ENCODE measurements at regions not wholly inside any gene's neighbourhood (a gene's known extent, or its start where the extent isn't known, plus 50 kb on each side); places are given as distances from the start of the nearest gene placed in this dataset.
A peak's percentile ranks its signal among the peaks of the same experiment; 100 is the strongest.

GRCh38 chr6:1461207-1461606 is 71.8 kb downstream of the FOXF2 start:
- no peaks in the 10 kb centered on the region for H3K27me3 ChIP-seq (ENCODE audit: control insufficient read depth in 3 of 3, insufficient read depth in 3 of 3, low read length in 2 of 3)
- no peak for DNase-seq
- no peak overlapping the region for H3K9ac ChIP-seq (ENCODE audit: insufficient read depth in 1 of 2, low read length in 2 of 2)
- H3K4me1 ChIP-seq (ENCODE audit: control insufficient read depth in 5 of 5, insufficient read depth in 5 of 5, low read length in 5 of 5) = no peaks in the 10 kb centered on the region
- no peaks in the 10 kb centered on the region for H3K9me3 ChIP-seq (ENCODE audit: control insufficient read depth in 4 of 4, insufficient read depth in 3 of 4, low read length in 3 of 4)
- 45 to 68% methylated on average over 2 of the region's 2 CpGs for WGBS, 2 donors
- no peak for TF ChIP-seq CTCF (IDR thresholded peaks at IDR 0.05; ENCODE audit: control extremely low read depth, extremely low read depth)
- peak; percentile 19 for ATAC-seq (ENCODE audit: insufficient read depth, low FRiP score)
- H3K36me3 ChIP-seq (ENCODE audit: control insufficient read depth in 4 of 4, insufficient read depth in 4 of 4, low read length in 4 of 4) = no peaks in the 10 kb centered on the region
- no peak overlapping the region for H3K27ac ChIP-seq (ENCODE audit: low read depth in 1 of 2, low read length in 1 of 2)
- H3K4me3 ChIP-seq = no peak overlapping the region

DNA sequence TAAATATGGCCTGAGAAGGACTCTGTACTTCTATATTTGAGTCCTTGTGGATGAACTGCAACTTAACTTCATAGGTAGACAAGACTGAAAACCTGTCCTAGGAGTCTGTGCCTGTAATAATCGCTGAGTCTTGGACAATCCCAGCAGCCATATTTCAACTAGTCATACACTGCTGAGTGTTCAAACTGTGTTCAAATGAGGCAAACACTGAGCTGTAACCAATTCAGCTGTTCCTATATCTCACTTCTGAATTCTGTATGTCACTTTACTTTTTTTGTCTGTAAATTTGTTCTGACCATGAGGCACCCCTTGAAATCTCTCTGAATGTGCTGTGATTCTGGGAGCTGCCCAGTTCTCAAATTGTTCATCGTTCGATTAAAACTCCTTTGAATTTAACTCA is 72.4 kb downstream of the FOXF2 start:
- Histone ChIP-seq H3K9me3 (ENCODE audit: control insufficient read depth in 4 of 4, insufficient read depth in 3 of 4, low read length in 3 of 4) (no peaks in the 10 kb centered on the region), H3K27me3 (ENCODE audit: control insufficient read depth in 3 of 3, insufficient read depth in 3 of 3, low read length in 2 of 3) (no peaks in the 10 kb centered on the region), H3K9ac (ENCODE audit: insufficient read depth in 1 of 2, low read length in 2 of 2) (no peak overlapping the region), H3K4me1 (ENCODE audit: control insufficient read depth in 5 of 5, insufficient read depth in 5 of 5, low read length in 5 of 5) (no peaks in the 10 kb centered on the region), H3K4me3 (no peak overlapping the region), H3K27ac (ENCODE audit: low read depth in 1 of 2, low read length in 1 of 2) (no peak overlapping the region), H3K36me3 (ENCODE audit: control insufficient read depth in 4 of 4, insufficient read depth in 4 of 4, low read length in 4 of 4) (no peaks in the 10 kb centered on the region)
- DNase-seq = no peak
- 92 to 96% methylated on average over 3 of the region's 3 CpGs for WGBS, 2 donors
- ATAC-seq (ENCODE audit: insufficient read depth, low FRiP score) = no peak
- no peak for TF ChIP-seq CTCF (IDR thresholded peaks at IDR 0.05; ENCODE audit: control extremely low read depth, extremely low read depth)

DNA sequence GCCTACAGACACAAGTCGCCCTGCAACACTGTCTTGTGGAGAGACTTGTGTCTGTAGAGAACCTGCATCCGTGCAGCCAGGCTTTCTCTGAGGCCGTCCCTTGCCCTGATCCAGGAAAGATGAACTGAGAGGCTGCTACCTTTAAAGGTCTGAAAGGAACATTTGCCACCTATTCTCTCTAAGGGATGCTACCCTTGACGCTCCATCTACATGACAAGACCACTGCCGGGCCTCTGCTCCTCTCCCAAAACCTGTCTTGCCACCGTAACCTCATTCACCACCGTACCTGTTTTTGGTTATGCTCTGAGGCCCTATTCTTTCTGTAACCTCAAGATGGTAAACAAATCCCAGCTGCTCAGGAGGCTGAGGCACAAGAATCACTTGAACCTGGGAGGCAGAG is 73.9 kb downstream of the FOXF2 start:
- no peak overlapping the region for H3K27ac ChIP-seq (ENCODE audit: low read depth in 1 of 2, low read length in 1 of 2)
- no peaks in the 10 kb centered on the region for H3K27me3 ChIP-seq (ENCODE audit: control insufficient read depth in 3 of 3, insufficient read depth in 3 of 3, low read length in 2 of 3)
- no peaks in the 10 kb centered on the region for H3K4me1 ChIP-seq (ENCODE audit: control insufficient read depth in 5 of 5, insufficient read depth in 5 of 5, low read length in 5 of 5)
- ATAC-seq (ENCODE audit: insufficient read depth, low FRiP score) (no peak), DNase-seq (no peak)
- H3K36me3 ChIP-seq (ENCODE audit: control insufficient read depth in 4 of 4, insufficient read depth in 4 of 4, low read length in 4 of 4) = no peaks in the 10 kb centered on the region
- peaks cover 0 to 2% (median 0%) of the 10 kb centered on the region in 4 donors for H3K9me3 ChIP-seq (ENCODE audit: control insufficient read depth in 4 of 4, insufficient read depth in 3 of 4, low read length in 3 of 4)
- 80 to 81% methylated on average over 7 of the region's 7 CpGs for WGBS, 2 donors
- no peak for TF ChIP-seq CTCF (IDR thresholded peaks at IDR 0.05; ENCODE audit: control extremely low read depth, extremely low read depth)
- no peak overlapping the region for H3K9ac ChIP-seq (ENCODE audit: insufficient read depth in 1 of 2, low read length in 2 of 2)
- no peak overlapping the region for H3K4me3 ChIP-seq

DNA sequence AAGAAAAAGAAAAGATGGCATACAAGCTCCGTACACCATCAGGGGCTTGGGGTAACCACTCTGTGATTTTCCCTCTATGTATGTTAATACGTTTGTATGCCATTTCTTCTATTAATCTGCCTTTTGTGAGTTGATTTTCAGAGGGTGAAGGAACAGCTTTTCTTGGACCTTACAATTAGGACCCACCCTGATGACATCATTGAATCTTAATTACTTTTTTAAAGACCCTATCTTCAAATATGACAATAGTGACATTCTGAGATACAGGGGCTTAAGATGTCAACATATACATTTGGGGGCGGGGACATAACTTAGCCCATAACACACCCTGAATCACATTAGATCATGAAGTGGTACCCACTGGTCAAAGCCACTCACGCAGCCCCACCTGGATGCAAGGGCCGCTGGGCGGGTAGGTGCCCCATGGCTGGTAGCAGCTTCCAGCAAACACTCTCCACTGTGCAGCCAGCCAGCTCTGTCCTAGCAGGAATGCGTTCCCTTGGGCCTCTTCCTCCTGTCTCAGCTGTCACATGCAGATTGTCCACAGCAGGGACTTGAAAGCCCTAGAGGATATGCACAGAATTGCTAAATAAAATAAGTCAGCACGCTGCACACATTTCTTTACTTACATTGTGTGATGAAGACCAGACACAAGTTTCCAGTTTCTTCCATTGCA is 74.5 kb downstream of the FOXF2 start:
- H3K4me3 ChIP-seq = no peak overlapping the region
- no peaks in the 10 kb centered on the region for H3K27me3 ChIP-seq (ENCODE audit: control insufficient read depth in 3 of 3, insufficient read depth in 3 of 3, low read length in 2 of 3)
- H3K36me3 ChIP-seq (ENCODE audit: control insufficient read depth in 4 of 4, insufficient read depth in 4 of 4, low read length in 4 of 4) = no peaks in the 10 kb centered on the region
- H3K9me3 ChIP-seq (ENCODE audit: control insufficient read depth in 4 of 4, insufficient read depth in 3 of 4, low read length in 3 of 4) = peaks cover 0 to 2% (median 0%) of the 10 kb centered on the region in 4 donors
- ATAC-seq (ENCODE audit: insufficient read depth, low FRiP score) (no peak), DNase-seq (no peak)
- H3K9ac ChIP-seq (ENCODE audit: insufficient read depth in 1 of 2, low read length in 2 of 2) = no peak overlapping the region
- no peak for TF ChIP-seq CTCF (IDR thresholded peaks at IDR 0.05; ENCODE audit: control extremely low read depth, extremely low read depth)
- 91 to 92% methylated on average over 8 of the region's 8 CpGs for WGBS, 2 donors
- H3K4me1 ChIP-seq (ENCODE audit: control insufficient read depth in 5 of 5, insufficient read depth in 5 of 5, low read length in 5 of 5) = no peaks in the 10 kb centered on the region
- H3K27ac ChIP-seq (ENCODE audit: low read depth in 1 of 2, low read length in 1 of 2) = no peak overlapping the region

All from lung (tissue), 11 donors.